HL-60 (cell line): ENCODE measurements at regions not wholly inside any gene's neighbourhood (a gene's known extent, or its start where the extent isn't known, plus 50 kb on each side); places are given as distances from the start of the nearest gene placed in this dataset.

Experiments used
- GABPA ChIP-seq: IDR thresholded peaks from 2 replicates; pipeline ENCODE4 v1.6.1; 2012; ENCODE audit warnings: low read depth
- REST ChIP-seq: IDR thresholded peaks from 2 replicates; pipeline ENCODE4 v1.6.1; 2012; ENCODE audit warnings: low read depth; ENCODE audit not compliant: insufficient replicate concordance
- TF ChIP-seq, protein P1 (sequence below): IDR thresholded peaks from one replicate; pipeline ENCODE4 v1.5.1; 2011; ENCODE audit warnings: low read length, control low read depth, inconsistent platforms; ENCODE audit not compliant: insufficient read depth

- TF ChIP-seq, protein P1, sequence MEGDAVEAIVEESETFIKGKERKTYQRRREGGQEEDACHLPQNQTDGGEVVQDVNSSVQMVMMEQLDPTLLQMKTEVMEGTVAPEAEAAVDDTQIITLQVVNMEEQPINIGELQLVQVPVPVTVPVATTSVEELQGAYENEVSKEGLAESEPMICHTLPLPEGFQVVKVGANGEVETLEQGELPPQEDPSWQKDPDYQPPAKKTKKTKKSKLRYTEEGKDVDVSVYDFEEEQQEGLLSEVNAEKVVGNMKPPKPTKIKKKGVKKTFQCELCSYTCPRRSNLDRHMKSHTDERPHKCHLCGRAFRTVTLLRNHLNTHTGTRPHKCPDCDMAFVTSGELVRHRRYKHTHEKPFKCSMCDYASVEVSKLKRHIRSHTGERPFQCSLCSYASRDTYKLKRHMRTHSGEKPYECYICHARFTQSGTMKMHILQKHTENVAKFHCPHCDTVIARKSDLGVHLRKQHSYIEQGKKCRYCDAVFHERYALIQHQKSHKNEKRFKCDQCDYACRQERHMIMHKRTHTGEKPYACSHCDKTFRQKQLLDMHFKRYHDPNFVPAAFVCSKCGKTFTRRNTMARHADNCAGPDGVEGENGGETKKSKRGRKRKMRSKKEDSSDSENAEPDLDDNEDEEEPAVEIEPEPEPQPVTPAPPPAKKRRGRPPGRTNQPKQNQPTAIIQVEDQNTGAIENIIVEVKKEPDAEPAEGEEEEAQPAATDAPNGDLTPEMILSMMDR, result no peak
- TF ChIP-seq REST (no peak), GABPA (no peak)
These were observed 552.6 kb upstream of the GJE1 start for GRCh38 chr6:141580131-141580530.
